ENCODE measurements at regions not wholly inside any gene's neighbourhood (a gene's known extent, or its start where the extent isn't known, plus 50 kb on each side); places are given as distances from the start of the nearest gene placed in this dataset.

- H3K27ac ChIP-seq, result no peak overlapping the region
- intact Hi-C loops (cut with DNase I), result no loop called here
- H3K27me3 ChIP-seq, result no peaks in the 10 kb centered on the region
- no peaks in the 10 kb centered on the region for H3K4me1 ChIP-seq
- no peak for ATAC-seq
- H3K4me3 ChIP-seq, result no peak overlapping the region
- no peak for TF ChIP-seq CTCF (IDR thresholded peaks at IDR 0.05)
- no peaks in the 10 kb centered on the region for H3K36me3 ChIP-seq
- H3K9me3 ChIP-seq, result no peaks in the 10 kb centered on the region
- no peak for DNase-seq
These were observed 291.5 kb downstream of the PTH2R start for GRCh38 chr2:208698114-208698513.

- WGBS, 2 donors, result 71 to 73% methylated on average over 3 of the region's 3 CpGs
- Histone ChIP-seq H3K9me3 (no peaks in the 10 kb centered on the region), H3K36me3 (no peaks in the 10 kb centered on the region), H3K27me3 (no peaks in the 10 kb centered on the region), H3K4me1 (peaks cover 0 to 3% (median 0%) of the 10 kb centered on the region in 9 donors), H3K4me3 (no peak overlapping the region), H3K27ac (no peak overlapping the region)
- no peak for DNase-seq
- ATAC-seq, result no peak
- TF ChIP-seq CTCF (IDR thresholded peaks at IDR 0.05), result no peak
- intact Hi-C loops (cut with DNase I), result no loop called here
These were observed 301.9 kb downstream of the PTH2R start for GRCh38 chr2:208708486-208708885.

GRCh38 chr2:208711598-208711997 lies 305.0 kb downstream of the PTH2R start:
- Histone ChIP-seq H3K27ac (no peak overlapping the region), H3K27me3 (no peaks in the 10 kb centered on the region), H3K9me3 (no peaks in the 10 kb centered on the region), H3K4me3 (no peak overlapping the region), H3K4me1 (peaks cover 0 to 4% (median 0%) of the 10 kb centered on the region in 9 donors), H3K36me3 (no peaks in the 10 kb centered on the region)
- no peak for DNase-seq
- ATAC-seq, result no peak
- intact Hi-C loops (cut with DNase I), result no loop called here
- TF ChIP-seq CTCF (IDR thresholded peaks at IDR 0.05), result no peak

GRCh38 chr2:208713066-208713745 lies 306.6 kb downstream of the PTH2R start:
- intact Hi-C loops (cut with DNase I), result no loop called here
- Histone ChIP-seq H3K4me3 (no peak overlapping the region), H3K27ac (no peak overlapping the region), H3K27me3 (no peaks in the 10 kb centered on the region), H3K9me3 (no peaks in the 10 kb centered on the region), H3K4me1 (peaks cover 0 to 4% (median 0%) of the 10 kb centered on the region in 9 donors), H3K36me3 (no peaks in the 10 kb centered on the region)
- WGBS, 2 donors, result 70 to 84% methylated on average over 1 of the region's 1 CpG
- ATAC-seq (no peak), DNase-seq (no peak)
- no peak for TF ChIP-seq CTCF (IDR thresholded peaks at IDR 0.05)

Data from heart right ventricle (tissue), 16 donors.